OCI-LY1 (cell line): ENCODE measurements at regions not wholly inside any gene's neighbourhood (a gene's known extent, or its start where the extent isn't known, plus 50 kb on each side); places are given as distances from the start of the nearest gene placed in this dataset.

ENCODE experiments used
- H2AFZ ChIP-seq: fragments of 200-600 bp; sonication (generic), shearing (Covaris generic); 2 replicates; pipeline ENCODE4 v1.6.0; 2014; ENCODE audit warnings: antibody characterized with exemption, mild to moderate bottlenecking, low read length
- H3F3A ChIP-seq: fragments of 200-600 bp; sonication (generic), shearing (Covaris generic); 2 replicates; pipeline ENCODE4 v1.6.0; 2014; ENCODE audit warnings: mild to moderate bottlenecking, antibody characterized with exemption, low read length, moderate library complexity; ENCODE audit not compliant: insufficient read depth
- H3K27ac ChIP-seq: fragments of 200-600 bp; sonication (generic); 2 replicates; pipeline ENCODE4 v1.5.1; 2014; ENCODE audit warnings: low read length, mixed run types, mild to moderate bottlenecking, low read depth; ENCODE audit not compliant: poor library complexity, severe bottlenecking
- H3K27me3 ChIP-seq: fragments of 200-600 bp; sonication (generic); 2 replicates; pipeline ENCODE4 v1.6.0; 2014; ENCODE audit warnings: antibody characterized with exemption, mild to moderate bottlenecking, low read length, moderate library complexity; ENCODE audit not compliant: insufficient read depth
- H3K36me3 ChIP-seq: fragments of 200-600 bp; sonication (generic); 2 replicates; pipeline ENCODE4 v1.6.1; 2014; ENCODE audit warnings: mild to moderate bottlenecking, antibody characterized with exemption, low read length, moderate library complexity, mixed read lengths; ENCODE audit not compliant: insufficient read depth
- H3K4me1 ChIP-seq: fragments of 200-600 bp; sonication (generic); 2 replicates; pipeline ENCODE4 v1.5.1; 2014; ENCODE audit warnings: mild to moderate bottlenecking, low read length, moderate library complexity; ENCODE audit not compliant: insufficient read depth, severe bottlenecking
- H3K4me2 ChIP-seq: fragments of 200-600 bp; sonication (generic), shearing (Covaris generic); 2 replicates; pipeline ENCODE4 v1.6.1; 2014; ENCODE audit warnings: low read length
- H3K4me3 ChIP-seq: fragments of 200-600 bp; sonication (generic); 2 replicates; pipeline ENCODE4 v1.5.1; 2014; ENCODE audit warnings: low read length, low read depth, mild to moderate bottlenecking, mixed read lengths; ENCODE audit not compliant: poor library complexity, severe bottlenecking
- H3K79me2 ChIP-seq: fragments of 200-600 bp; shearing (Covaris generic); 2 replicates; pipeline ENCODE4 v1.6.1; 2016; ENCODE audit warnings: mixed run types, low read length, mixed read lengths; ENCODE audit not compliant: insufficient read depth
- H3K9ac ChIP-seq: fragments of 200-600 bp; sonication (generic), shearing (Covaris generic); 2 replicates; pipeline ENCODE4 v1.6.1; 2014; ENCODE audit warnings: mild to moderate bottlenecking, low read length, mixed read lengths
- H3K9me2 ChIP-seq: fragments of 200-600 bp; sonication (generic), shearing (Covaris generic); 2 replicates; pipeline ENCODE4 v1.6.1; 2014; ENCODE audit warnings: low read depth, mild to moderate bottlenecking, low read length, mixed read lengths
- H3K9me3 ChIP-seq: fragments of 200-600 bp; shearing (Covaris generic); 2 replicates; pipeline ENCODE4 v1.6.1; 2014; ENCODE audit warnings: low read length, mixed read lengths
- H4K20me1 ChIP-seq: fragments of 200-600 bp; sonication (generic), shearing (Covaris generic); 2 replicates; pipeline ENCODE4 v1.6.0; 2016; ENCODE audit warnings: mild to moderate bottlenecking, low read length; ENCODE audit not compliant: insufficient read depth
- EZH2 ChIP-seq: fragments of 200-600 bp; sonication (generic), shearing (Covaris generic); IDR thresholded peaks from 2 replicates; pipeline ENCODE4 v1.8.0; 2017; ENCODE audit warnings: borderline replicate concordance, mixed run types, mild to moderate bottlenecking, antibody characterized with exemption, low read length, moderate library complexity, mixed read lengths
- TF ChIP-seq, protein P1 (sequence below): fragments of 200-600 bp; sonication (generic), shearing (Covaris generic); IDR thresholded peaks from 2 replicates; pipeline ENCODE4 v1.5.1; 2017; ENCODE audit warnings: mild to moderate bottlenecking, antibody characterized with exemption, low read length, moderate library complexity, mixed read lengths

DNA sequence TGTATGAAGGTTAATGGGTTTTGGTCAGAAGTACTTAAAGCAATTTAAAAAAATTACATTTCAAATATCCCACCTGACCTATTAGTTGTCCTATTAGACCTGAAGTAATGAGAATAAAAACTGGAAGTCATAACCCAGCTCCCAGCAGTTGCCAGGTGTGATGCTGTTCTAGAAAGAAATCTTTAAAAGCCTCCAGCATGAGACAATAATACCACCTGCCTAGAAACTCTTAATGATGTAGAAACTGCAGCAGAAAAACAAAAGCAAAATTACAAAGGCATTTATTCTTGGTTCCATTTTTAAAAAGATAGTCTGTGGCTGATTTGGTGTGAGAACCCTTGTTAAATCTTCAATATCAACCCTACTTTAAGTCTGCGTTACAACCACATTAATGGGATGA lies 1137.7 kb upstream of the TENM3 start:
- Histone ChIP-seq H2AFZ (no peak overlapping the region), H3K9me3 (no peaks in the 10 kb centered on the region), H4K20me1 (no peaks in the 10 kb centered on the region), H3K9ac (no peak overlapping the region), H3K4me1 (no peaks in the 10 kb centered on the region), H3K27ac (no peak overlapping the region), H3K4me2 (no peak overlapping the region), H3K79me2 (no peaks in the 10 kb centered on the region), H3K4me3 (no peak overlapping the region), H3K36me3 (no peaks in the 10 kb centered on the region), H3K27me3 (no peaks in the 10 kb centered on the region), H3K9me2 (no peaks in the 10 kb centered on the region), H3F3A (no peaks in the 10 kb centered on the region)
- TF ChIP-seq, protein P1, sequence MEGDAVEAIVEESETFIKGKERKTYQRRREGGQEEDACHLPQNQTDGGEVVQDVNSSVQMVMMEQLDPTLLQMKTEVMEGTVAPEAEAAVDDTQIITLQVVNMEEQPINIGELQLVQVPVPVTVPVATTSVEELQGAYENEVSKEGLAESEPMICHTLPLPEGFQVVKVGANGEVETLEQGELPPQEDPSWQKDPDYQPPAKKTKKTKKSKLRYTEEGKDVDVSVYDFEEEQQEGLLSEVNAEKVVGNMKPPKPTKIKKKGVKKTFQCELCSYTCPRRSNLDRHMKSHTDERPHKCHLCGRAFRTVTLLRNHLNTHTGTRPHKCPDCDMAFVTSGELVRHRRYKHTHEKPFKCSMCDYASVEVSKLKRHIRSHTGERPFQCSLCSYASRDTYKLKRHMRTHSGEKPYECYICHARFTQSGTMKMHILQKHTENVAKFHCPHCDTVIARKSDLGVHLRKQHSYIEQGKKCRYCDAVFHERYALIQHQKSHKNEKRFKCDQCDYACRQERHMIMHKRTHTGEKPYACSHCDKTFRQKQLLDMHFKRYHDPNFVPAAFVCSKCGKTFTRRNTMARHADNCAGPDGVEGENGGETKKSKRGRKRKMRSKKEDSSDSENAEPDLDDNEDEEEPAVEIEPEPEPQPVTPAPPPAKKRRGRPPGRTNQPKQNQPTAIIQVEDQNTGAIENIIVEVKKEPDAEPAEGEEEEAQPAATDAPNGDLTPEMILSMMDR: no peak
- no peak for TF ChIP-seq EZH2

DNA sequence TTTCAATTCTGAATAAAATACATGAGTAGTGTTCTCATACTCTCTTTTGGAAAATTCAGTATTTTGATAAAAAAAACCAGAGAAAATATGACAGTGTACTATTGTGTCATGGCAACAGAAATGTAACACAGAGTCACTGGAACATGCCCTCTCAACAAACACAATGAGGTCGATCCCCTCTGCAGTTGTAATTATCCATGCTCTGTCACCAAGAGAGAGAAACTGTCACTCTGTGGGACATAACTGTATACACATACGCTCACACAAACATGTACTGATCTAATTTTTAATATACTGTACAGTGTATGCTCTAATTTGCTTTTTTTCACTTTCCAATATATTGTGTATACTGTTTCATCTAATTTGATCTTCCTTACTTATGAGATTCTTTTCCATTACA lies 1136.8 kb upstream of the TENM3 start:
- Histone ChIP-seq H4K20me1 (no peaks in the 10 kb centered on the region), H3K27me3 (no peaks in the 10 kb centered on the region), H3K36me3 (no peaks in the 10 kb centered on the region), H3K27ac (no peak overlapping the region), H3K4me3 (no peak overlapping the region), H3K4me1 (no peaks in the 10 kb centered on the region), H3F3A (no peaks in the 10 kb centered on the region), H3K79me2 (no peaks in the 10 kb centered on the region), H3K9me2 (no peaks in the 10 kb centered on the region), H3K4me2 (no peak overlapping the region), H3K9ac (no peak overlapping the region), H2AFZ (no peak overlapping the region), H3K9me3 (no peaks in the 10 kb centered on the region)
- TF ChIP-seq EZH2: no peak
- TF ChIP-seq, protein P1: no peak

DNA sequence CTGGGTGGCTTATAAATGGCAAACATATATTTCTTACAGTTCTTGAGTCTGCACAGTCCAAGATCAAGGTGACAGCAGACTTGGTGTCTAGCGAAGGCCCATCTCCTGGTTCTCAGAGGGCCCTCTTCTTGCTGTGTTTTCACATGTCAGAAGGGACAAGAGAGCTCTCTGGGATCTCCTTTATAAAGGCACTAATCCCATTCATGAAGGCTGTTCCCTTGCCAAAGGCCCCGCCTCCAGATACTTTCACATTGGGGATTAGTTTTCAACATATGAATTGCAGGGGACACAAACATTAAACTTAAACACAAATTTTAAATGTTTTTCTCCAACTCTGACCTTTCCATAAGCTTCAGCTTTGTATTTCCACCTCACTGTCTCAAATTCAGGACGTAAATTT lies 1135.0 kb upstream of the TENM3 start:
- no peak overlapping the region for H3K27ac ChIP-seq
- H4K20me1 ChIP-seq: no peaks in the 10 kb centered on the region
- H3K9ac ChIP-seq: no peak overlapping the region
- no peak overlapping the region for H3K4me2 ChIP-seq
- H3F3A ChIP-seq: no peaks in the 10 kb centered on the region
- no peaks in the 10 kb centered on the region for H3K9me2 ChIP-seq
- no peaks in the 10 kb centered on the region for H3K27me3 ChIP-seq
- no peaks in the 10 kb centered on the region for H3K36me3 ChIP-seq
- H2AFZ ChIP-seq: no peak overlapping the region
- H3K9me3 ChIP-seq: no peaks in the 10 kb centered on the region
- no peak overlapping the region for H3K4me3 ChIP-seq
- TF ChIP-seq, protein P1: no peak
- no peak for TF ChIP-seq EZH2
- no peaks in the 10 kb centered on the region for H3K4me1 ChIP-seq
- H3K79me2 ChIP-seq: no peaks in the 10 kb centered on the region
